AG04449 (cell line): ENCODE measurements at regions not wholly inside any gene's neighbourhood (a gene's known extent, or its start where the extent isn't known, plus 50 kb on each side); places are given as distances from the start of the nearest gene placed in this dataset.

ENCODE experiments used
- CTCF ChIA-PET: fragments of 350-600 bp; formaldehyde crosslinking; extraction: SDS; loops from one replicate; lab custom pipeline; 2021; ENCODE audit warnings: antibody characterized with exemption; lab: Yijun Ruan, JAX
- POLR2A ChIA-PET: fragments of 400-600, 350-600 bp; formaldehyde crosslinking; extraction: SDS; loops from one replicate; lab custom pipeline; 2020; ENCODE audit warnings: antibody characterized with exemption, inconsistent platforms; lab: Yijun Ruan, JAX
- DNase-seq: peaks from one replicate; pipeline ENCODE4 v3.0.0-alpha.2; 2010; ENCODE audit warnings: low read depth, low spot score
- H3K4me3 ChIP-seq: 2 replicates; pipeline ENCODE4 v1.5.1; 2011; ENCODE audit warnings: low read depth, mild to moderate bottlenecking, control low read depth, low read length
- TF ChIP-seq, protein P1 (sequence below): IDR thresholded peaks from one replicate; pipeline ENCODE4 v1.5.1; 2011; ENCODE audit warnings: mild to moderate bottlenecking, moderate library complexity, low read length, control low read depth, inconsistent platforms; ENCODE audit not compliant: insufficient read depth; ENCODE audit errors: missing control alignments

DNA sequence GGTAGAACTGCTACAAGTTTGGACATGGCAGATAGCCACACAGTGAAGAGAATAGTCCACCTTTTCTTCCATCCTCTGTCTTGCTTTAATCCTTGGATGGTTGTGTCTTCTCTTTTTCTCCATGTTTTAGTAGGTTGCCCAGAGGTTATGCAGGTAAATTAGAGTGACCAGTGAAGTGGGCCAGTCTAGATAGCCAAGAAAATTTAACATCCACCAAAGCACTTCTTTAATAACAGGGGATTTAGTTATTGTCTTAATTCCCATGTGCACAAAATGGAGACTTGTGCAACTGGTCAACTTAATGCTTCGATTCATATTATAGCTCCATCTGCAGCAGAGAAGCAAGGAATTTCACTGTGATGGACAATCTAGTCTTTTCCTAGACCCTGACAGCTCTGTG is 58.8 kb upstream of the RCN1 start:
- TF ChIP-seq, protein P1, sequence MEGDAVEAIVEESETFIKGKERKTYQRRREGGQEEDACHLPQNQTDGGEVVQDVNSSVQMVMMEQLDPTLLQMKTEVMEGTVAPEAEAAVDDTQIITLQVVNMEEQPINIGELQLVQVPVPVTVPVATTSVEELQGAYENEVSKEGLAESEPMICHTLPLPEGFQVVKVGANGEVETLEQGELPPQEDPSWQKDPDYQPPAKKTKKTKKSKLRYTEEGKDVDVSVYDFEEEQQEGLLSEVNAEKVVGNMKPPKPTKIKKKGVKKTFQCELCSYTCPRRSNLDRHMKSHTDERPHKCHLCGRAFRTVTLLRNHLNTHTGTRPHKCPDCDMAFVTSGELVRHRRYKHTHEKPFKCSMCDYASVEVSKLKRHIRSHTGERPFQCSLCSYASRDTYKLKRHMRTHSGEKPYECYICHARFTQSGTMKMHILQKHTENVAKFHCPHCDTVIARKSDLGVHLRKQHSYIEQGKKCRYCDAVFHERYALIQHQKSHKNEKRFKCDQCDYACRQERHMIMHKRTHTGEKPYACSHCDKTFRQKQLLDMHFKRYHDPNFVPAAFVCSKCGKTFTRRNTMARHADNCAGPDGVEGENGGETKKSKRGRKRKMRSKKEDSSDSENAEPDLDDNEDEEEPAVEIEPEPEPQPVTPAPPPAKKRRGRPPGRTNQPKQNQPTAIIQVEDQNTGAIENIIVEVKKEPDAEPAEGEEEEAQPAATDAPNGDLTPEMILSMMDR = no peak
- H3K4me3 ChIP-seq = no peak overlapping the region
- CTCF ChIA-PET = interaction anchor here (1.2 to 16.9 kb wide), 2 partner anchors 22 to 25 kb away, joined by 5 to 152 read pairs; no protein-coding TSS in a partner anchor
- no peak for DNase-seq
- POLR2A ChIA-PET = no interaction called here

DNA sequence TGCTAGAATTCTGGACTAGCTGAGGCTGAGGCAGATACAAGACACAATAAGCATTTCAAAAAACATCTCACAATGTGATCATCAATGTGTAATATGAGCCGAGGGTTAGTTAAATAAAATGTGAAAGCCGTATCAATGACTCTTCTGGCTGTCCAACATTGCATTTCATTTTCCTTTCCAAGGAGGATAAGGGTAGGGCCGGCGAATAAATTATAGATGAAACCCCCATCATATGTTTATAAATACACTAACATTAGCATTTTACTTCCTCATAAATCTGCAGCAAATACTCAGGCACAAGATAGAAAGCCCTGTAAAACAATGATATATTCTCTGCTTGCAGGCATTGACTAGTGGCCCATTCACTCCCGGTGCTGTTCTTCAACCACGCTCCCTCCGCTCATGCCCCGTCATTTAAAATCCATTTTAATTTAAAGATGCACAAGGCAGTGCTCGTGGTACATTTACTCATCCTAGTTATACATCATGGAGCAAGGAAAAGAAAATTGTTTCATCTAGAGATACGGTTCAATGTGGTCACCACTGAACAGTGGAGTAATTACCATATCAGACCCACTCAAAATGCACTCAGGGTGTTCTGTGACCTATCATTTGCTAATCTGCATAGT is 59.9 kb upstream of the RCN1 start:
- H3K4me3 ChIP-seq = no peak overlapping the region
- DNase-seq = no peak
- CTCF ChIA-PET = interaction anchor here (16.9 kb wide), 1 partner anchor 24 kb away, joined by 152 read pairs; no protein-coding TSS in a partner anchor
- TF ChIP-seq, protein P1 = no peak
- POLR2A ChIA-PET = no interaction called here

DNA sequence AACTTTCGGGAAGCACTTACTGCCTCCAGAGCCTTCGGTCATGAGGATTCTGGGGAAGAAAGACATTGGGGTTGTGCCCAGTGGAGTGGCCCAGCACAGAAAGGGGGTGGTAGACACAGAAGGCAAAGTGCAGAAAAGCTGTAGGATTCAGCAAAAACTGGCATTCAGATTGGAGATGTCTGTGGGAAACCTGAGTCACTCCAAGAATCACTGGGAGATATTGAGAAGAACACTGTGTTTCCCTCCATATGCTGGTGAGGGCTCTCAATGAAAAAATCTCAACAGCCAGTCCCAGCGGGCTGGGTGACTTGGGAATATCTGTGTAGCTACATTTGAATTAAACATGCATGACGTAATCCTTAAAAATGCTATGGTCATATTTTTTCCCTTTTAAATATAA is 61.2 kb upstream of the RCN1 start:
- TF ChIP-seq, protein P1 = no peak
- ChIA-PET POLR2A (no interaction called here), CTCF (interaction anchor here (0.8 to 2.5 kb wide), 4 partner anchors 22 to 146 kb away, joined by 3 to 11 read pairs (median 4); no protein-coding TSS in a partner anchor)
- no peak for DNase-seq
- H3K4me3 ChIP-seq = no peak overlapping the region

DNA sequence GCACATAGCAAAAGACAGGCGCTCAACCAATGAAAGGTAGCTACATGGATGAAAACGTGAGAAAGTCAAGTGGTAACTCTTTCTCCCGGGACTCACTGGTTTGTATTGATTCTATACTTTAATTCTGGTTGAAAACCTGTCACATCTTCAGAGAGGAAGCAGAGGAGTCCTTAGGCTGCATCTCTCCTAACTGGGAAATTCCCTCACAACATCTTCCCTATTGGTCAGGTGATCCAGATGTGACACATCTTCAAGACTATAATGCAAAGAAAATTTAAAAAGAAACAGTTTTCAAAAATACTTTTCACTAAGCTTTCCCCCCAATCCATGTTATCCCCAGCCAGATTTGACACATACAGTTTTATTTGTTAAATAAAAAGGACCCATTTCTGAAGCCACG is 62.7 kb upstream of the RCN1 start:
- H3K4me3 ChIP-seq = no peak overlapping the region
- ChIA-PET POLR2A (no interaction called here), CTCF (interaction anchor here (1.0 to 2.5 kb wide), 3 partner anchors 11 to 43 kb away, joined by 3 to 11 read pairs (median 3); no protein-coding TSS in a partner anchor)
- TF ChIP-seq, protein P1 = no peak
- no peak for DNase-seq

DNA sequence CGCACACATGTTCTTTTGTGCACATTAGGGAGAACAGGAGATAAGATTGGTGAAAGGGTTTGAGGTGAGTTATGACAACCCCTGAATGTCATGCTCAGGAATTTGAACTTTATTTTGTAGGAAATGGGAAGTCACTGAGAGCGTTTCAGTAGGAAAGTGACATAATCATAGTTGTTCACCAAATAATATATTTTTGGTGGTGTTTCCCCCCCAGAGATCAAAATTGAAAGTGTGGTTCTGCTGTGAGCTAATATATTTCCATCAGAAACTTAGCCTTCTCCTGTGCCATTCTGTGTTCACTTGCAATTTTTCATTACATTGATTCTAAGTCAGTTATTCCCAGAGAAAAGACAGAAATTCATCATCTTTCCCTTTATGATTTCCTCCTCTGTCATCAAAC is 64.1 kb upstream of the RCN1 start:
- DNase-seq = no peak
- no peak overlapping the region for H3K4me3 ChIP-seq
- ChIA-PET POLR2A (no interaction called here), CTCF (interaction anchor here (0.9 to 1.8 kb wide), 3 partner anchors 20 to 147 kb away, joined by 3 to 10 read pairs (median 3); no protein-coding TSS in a partner anchor)
- TF ChIP-seq, protein P1 = no peak

DNA sequence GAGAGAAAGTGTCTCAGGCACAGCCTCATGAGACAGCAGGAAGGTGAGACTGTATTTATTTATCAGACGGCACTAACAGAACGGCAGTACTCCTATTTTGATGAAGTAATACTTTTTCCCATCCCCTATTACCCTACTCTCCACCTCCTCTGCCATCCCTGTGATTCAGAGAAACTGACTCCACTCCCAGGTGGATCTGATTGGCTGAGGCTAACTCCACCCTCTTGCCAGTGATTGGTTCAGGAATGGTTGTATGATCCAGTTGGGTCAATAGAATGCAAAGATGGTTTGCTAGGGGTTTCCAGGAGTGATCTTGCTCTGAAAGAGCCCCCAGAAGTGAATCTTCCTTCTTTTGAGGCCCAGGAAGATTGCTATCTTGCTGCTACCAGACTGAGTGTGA is 65.9 kb upstream of the RCN1 start:
- POLR2A ChIA-PET = no interaction called here

More for the DNA sequence above, 65.9 kb upstream of the RCN1 start:
- no peak for DNase-seq
- TF ChIP-seq, protein P1 = no peak
- CTCF ChIA-PET = interaction anchor here (1.0 to 2.1 kb wide), 3 partner anchors 16 to 164 kb away, joined by 3 to 10 read pairs (median 4); no protein-coding TSS in a partner anchor
- H3K4me3 ChIP-seq = no peak overlapping the region
